MM.1S (cell line): ENCODE measurements at regions not wholly inside any gene's neighbourhood (a gene's known extent, or its start where the extent isn't known, plus 50 kb on each side); places are given as distances from the start of the nearest gene placed in this dataset.

Source experiments
- EZH2 ChIP-seq: fragments of 300-600 bp; sonication (generic); optimal IDR thresholded peaks from 2 replicates; pipeline ENCODE3; 2017; ENCODE audit warnings: low read depth, mild to moderate bottlenecking, antibody characterized with exemption, low read length, mixed read lengths
- TF ChIP-seq, protein P1 (sequence below): fragments of 300-600 bp; sonication (generic); IDR thresholded peaks from 2 replicates; pipeline ENCODE4 v1.5.1; 2016; ENCODE audit warnings: antibody characterized with exemption, low read length, mixed read lengths

DNA sequence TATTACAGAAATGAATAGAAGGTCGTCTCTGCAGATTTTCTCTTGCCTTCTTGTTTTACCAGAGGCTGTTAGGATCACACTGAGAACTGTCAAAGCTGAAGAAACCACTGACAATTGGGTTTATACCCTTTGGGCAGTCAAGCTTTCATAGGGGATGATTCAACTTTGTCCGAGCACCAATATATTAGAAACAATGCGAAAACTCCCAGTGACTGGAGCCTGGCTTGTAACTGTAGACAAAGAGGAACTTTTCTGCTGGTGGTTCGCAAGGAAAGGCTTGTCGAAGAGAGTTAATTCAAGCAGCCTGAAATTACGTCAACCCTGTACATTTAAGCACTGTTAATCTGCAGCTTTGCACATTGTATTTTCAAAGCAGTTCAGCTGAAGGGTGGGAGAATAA, 193.2 kb upstream of the ZNF385D start:
- no peak for TF ChIP-seq EZH2
- TF ChIP-seq, protein P1, sequence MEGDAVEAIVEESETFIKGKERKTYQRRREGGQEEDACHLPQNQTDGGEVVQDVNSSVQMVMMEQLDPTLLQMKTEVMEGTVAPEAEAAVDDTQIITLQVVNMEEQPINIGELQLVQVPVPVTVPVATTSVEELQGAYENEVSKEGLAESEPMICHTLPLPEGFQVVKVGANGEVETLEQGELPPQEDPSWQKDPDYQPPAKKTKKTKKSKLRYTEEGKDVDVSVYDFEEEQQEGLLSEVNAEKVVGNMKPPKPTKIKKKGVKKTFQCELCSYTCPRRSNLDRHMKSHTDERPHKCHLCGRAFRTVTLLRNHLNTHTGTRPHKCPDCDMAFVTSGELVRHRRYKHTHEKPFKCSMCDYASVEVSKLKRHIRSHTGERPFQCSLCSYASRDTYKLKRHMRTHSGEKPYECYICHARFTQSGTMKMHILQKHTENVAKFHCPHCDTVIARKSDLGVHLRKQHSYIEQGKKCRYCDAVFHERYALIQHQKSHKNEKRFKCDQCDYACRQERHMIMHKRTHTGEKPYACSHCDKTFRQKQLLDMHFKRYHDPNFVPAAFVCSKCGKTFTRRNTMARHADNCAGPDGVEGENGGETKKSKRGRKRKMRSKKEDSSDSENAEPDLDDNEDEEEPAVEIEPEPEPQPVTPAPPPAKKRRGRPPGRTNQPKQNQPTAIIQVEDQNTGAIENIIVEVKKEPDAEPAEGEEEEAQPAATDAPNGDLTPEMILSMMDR: no peak
